ENCODE measurements at regions not wholly inside any gene's neighbourhood (a gene's known extent, or its start where the extent isn't known, plus 50 kb on each side); places are given as distances from the start of the nearest gene placed in this dataset.

DNA sequence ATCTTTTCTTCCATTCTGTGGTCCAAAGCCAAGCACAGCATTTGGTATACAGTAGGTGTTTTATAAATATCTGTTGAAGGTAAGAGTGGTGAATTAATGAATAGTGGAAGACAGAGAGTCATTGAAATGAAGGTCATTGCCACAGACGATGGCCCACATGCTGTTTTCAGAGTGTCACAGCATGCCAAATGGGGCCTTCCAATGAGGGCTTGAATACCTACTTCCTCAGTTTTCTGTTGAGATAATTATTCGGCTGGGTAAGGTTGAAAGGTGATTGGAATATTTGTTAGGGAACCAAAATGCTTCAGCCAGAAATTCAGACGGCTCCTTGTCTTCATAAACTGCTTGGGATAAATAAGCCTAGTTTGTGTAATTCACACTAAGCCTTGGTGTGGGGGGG is 205.3 kb upstream of the TBL1XR1 start:
- Histone ChIP-seq H3K27ac (ENCODE audit: low read length in 2 of 2) (no peak overlapping the region), H3K79me2 (ENCODE audit: control insufficient read depth, insufficient read depth, low read length) (no peaks in the 10 kb centered on the region), H3K36me3 (replicated peaks in 1 of 2; ENCODE audit: control extremely low read depth in 1 of 2, control insufficient read depth in 1 of 2, extremely low read depth in 1 of 2, insufficient read depth in 2 of 2, low read length in 1 of 2) (no peaks in the 10 kb centered on the region), H3K9ac (ENCODE audit: low read length) (no peak overlapping the region), H3K4me1 (ENCODE audit: control insufficient read depth in 2 of 2, insufficient read depth in 2 of 2, low read length in 2 of 2) (no peaks in the 10 kb centered on the region), H3K27me3 (replicated peaks in 1 of 4; ENCODE audit: control extremely low read depth in 1 of 4, control insufficient read depth in 3 of 4, insufficient read depth in 4 of 4, low read length in 3 of 4) (no peaks in the 10 kb centered on the region), H3K4me2 (replicated peaks; ENCODE audit: low read depth, low read length, poor library complexity, severe bottlenecking) (no peak overlapping the region), H3K4me3 (ENCODE audit: control extremely low read depth in 1 of 5, extremely low read depth in 1 of 5, insufficient read depth in 1 of 5, low read depth in 2 of 5, low read length in 4 of 5) (no peak overlapping the region), H4K20me1 (ENCODE audit: control insufficient read depth, insufficient read depth, low read length, poor library complexity, severe bottlenecking) (no peaks in the 10 kb centered on the region), H2AFZ (ENCODE audit: insufficient read depth, low read depth, low read length, poor library complexity, severe bottlenecking) (no peak overlapping the region), H3K9me3 (ENCODE audit: control extremely low read depth in 1 of 3, control insufficient read depth in 2 of 3, insufficient read depth in 1 of 3, low read length in 2 of 3) (peaks cover 0 to 2% (median 0%) of the 10 kb centered on the region in 3 donors)
- CTCF ChIA-PET = no interaction called here
- H3K4me1 Mint-ChIP-seq = no peaks in the 10 kb centered on the region
- H3K4me3 Mint-ChIP-seq = no peak overlapping the region
- TF ChIP-seq EZH2 (IDR thresholded peaks at IDR 0.05; ENCODE audit: borderline replicate concordance, insufficient read depth, low read depth, low read length, poor library complexity, severe bottlenecking) = no peak
- TF ChIP-seq, protein P1, sequence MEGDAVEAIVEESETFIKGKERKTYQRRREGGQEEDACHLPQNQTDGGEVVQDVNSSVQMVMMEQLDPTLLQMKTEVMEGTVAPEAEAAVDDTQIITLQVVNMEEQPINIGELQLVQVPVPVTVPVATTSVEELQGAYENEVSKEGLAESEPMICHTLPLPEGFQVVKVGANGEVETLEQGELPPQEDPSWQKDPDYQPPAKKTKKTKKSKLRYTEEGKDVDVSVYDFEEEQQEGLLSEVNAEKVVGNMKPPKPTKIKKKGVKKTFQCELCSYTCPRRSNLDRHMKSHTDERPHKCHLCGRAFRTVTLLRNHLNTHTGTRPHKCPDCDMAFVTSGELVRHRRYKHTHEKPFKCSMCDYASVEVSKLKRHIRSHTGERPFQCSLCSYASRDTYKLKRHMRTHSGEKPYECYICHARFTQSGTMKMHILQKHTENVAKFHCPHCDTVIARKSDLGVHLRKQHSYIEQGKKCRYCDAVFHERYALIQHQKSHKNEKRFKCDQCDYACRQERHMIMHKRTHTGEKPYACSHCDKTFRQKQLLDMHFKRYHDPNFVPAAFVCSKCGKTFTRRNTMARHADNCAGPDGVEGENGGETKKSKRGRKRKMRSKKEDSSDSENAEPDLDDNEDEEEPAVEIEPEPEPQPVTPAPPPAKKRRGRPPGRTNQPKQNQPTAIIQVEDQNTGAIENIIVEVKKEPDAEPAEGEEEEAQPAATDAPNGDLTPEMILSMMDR (IDR thresholded peaks at IDR 0.05) = no peak
- DNase-seq (no peak), ATAC-seq (ENCODE audit: low read depth) (no peak)
- H3K27me3 Mint-ChIP-seq = no peaks in the 10 kb centered on the region
- POLR2A ChIA-PET = no interaction called here
- intact Hi-C loops (cut with micrococcal nuclease) = no loop called here
- H3K27ac Mint-ChIP-seq = no peak overlapping the region
- 100% methylated on average over 2 of the region's 3 CpGs for WGBS (ENCODE audit: insufficient coverage)
- H3K9me3 Mint-ChIP-seq (ENCODE audit: insufficient read depth) = no peaks in the 10 kb centered on the region

DNA sequence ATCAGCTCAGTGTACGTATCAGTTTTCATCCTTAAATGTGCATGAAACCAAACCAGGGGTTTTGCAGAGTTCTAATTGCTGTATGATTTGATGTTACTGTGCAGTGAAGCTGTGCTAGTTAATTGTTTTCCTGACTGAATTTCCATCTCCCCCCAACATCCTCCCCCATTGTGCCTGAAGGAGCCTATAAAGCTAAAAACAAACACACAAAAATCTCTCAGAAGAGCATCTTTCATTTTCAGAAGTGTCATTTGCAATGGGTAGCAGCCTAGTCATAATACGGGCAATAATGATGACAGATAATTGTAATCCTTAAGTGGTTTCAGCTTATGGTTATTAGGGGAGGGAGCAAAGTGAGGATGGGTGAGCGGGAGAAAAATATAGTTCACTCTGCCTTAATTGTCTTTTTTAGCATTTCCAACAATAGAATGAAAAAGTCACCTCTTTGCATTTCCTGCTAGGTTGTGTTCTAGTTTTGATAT is 207.9 kb upstream of the TBL1XR1 start:
- H2AFZ ChIP-seq (ENCODE audit: insufficient read depth, low read depth, low read length, poor library complexity, severe bottlenecking) = no peak overlapping the region
- H3K27ac ChIP-seq (ENCODE audit: low read length in 2 of 2) = no peak overlapping the region
- CTCF ChIA-PET = interaction anchor here (0.7 to 1.5 kb wide), 2 partner anchors 78 to 1189 kb away, joined by 3 to 5 read pairs; no protein-coding TSS in a partner anchor
- POLR2A ChIA-PET = no interaction called here
- Mint-ChIP-seq H3K27me3 (no peaks in the 10 kb centered on the region), H3K4me3 (no peak overlapping the region), H3K4me1 (no peaks in the 10 kb centered on the region), H3K9me3 (ENCODE audit: insufficient read depth) (no peaks in the 10 kb centered on the region), H3K27ac (no peak overlapping the region)
- peaks cover 0 to 2% (median 0%) of the 10 kb centered on the region in 3 donors for H3K9me3 ChIP-seq (ENCODE audit: control extremely low read depth in 1 of 3, control insufficient read depth in 2 of 3, insufficient read depth in 1 of 3, low read length in 2 of 3)
- TF ChIP-seq, protein P1 (IDR thresholded peaks at IDR 0.05) = no peak
- TF ChIP-seq EZH2 (IDR thresholded peaks at IDR 0.05; ENCODE audit: borderline replicate concordance, insufficient read depth, low read depth, low read length, poor library complexity, severe bottlenecking) = no peak
- H3K4me2 ChIP-seq (replicated peaks; ENCODE audit: low read depth, low read length, poor library complexity, severe bottlenecking) = no peak overlapping the region
- H3K36me3 ChIP-seq (replicated peaks in 1 of 2; ENCODE audit: control extremely low read depth in 1 of 2, control insufficient read depth in 1 of 2, extremely low read depth in 1 of 2, insufficient read depth in 2 of 2, low read length in 1 of 2) = no peaks in the 10 kb centered on the region
- no peak overlapping the region for H3K9ac ChIP-seq (ENCODE audit: low read length)
- H3K4me1 ChIP-seq (ENCODE audit: control insufficient read depth in 2 of 2, insufficient read depth in 2 of 2, low read length in 2 of 2) = no peaks in the 10 kb centered on the region
- H4K20me1 ChIP-seq (ENCODE audit: control insufficient read depth, insufficient read depth, low read length, poor library complexity, severe bottlenecking) = no peaks in the 10 kb centered on the region
- intact Hi-C loops (cut with micrococcal nuclease) = no loop called here
- no peaks in the 10 kb centered on the region for H3K27me3 ChIP-seq (replicated peaks in 1 of 4; ENCODE audit: control extremely low read depth in 1 of 4, control insufficient read depth in 3 of 4, insufficient read depth in 4 of 4, low read length in 3 of 4)
- H3K4me3 ChIP-seq (ENCODE audit: control extremely low read depth in 1 of 5, extremely low read depth in 1 of 5, insufficient read depth in 1 of 5, low read depth in 2 of 5, low read length in 4 of 5) = no peak overlapping the region
- no peak for DNase-seq
- WGBS (ENCODE audit: insufficient coverage) = no CpG with 5 or more reads among the region's 3 CpGs
- no peak for ATAC-seq (ENCODE audit: low read depth)
- no peaks in the 10 kb centered on the region for H3K79me2 ChIP-seq (ENCODE audit: control insufficient read depth, insufficient read depth, low read length)
